SH-SY5Y (cell line): ENCODE measurements at regions not wholly inside any gene's neighbourhood (a gene's known extent, or its start where the extent isn't known, plus 50 kb on each side); places are given as distances from the start of the nearest gene placed in this dataset.

Source experiments
- GATA2 ChIP-seq: IDR thresholded peaks from 2 replicates; pipeline ENCODE4 v1.6.1; 2011; ENCODE audit warnings: mild to moderate bottlenecking, low read depth, low read length
- GATA3 ChIP-seq: IDR thresholded peaks from 2 replicates; pipeline ENCODE4 v1.6.1; 2011; ENCODE audit warnings: low read depth, mild to moderate bottlenecking, low read length, moderate library complexity

- no peak for TF ChIP-seq GATA3
- no peak for TF ChIP-seq GATA2
Measured at GRCh38 chr10:47182934-47183703, 116.9 kb upstream of the GDF10 start.
